ENCODE measurements at regions not wholly inside any gene's neighbourhood (a gene's known extent, or its start where the extent isn't known, plus 50 kb on each side); places are given as distances from the start of the nearest gene placed in this dataset.
A peak's percentile ranks its signal among the peaks of the same experiment; 100 is the strongest.

DNA sequence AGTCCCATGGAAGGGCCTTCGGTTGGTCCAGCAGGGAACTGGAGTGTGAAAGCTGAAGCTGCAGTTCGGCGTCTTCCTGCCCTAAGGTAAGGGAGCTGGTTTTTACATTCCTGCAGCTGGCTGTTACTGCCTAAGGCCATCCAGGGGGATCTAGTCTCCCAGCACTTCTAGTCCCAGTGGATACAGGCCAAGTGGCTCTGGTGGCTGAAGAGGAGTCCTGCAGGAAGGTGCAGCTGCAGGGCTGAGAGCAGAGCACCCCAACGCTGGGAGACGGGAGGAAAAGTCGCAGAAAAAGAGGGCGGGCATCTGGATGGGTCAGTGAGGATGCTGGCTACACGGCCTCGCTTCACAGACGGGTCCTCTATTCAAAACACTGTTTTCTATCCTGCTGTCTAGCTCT is 225.0 kb upstream of the HS6ST1 start:
- no peak for DNase-seq

GRCh38 chr2:128544321-128545037 is 225.8 kb upstream of the HS6ST1 start:
- no peak for DNase-seq

DNA sequence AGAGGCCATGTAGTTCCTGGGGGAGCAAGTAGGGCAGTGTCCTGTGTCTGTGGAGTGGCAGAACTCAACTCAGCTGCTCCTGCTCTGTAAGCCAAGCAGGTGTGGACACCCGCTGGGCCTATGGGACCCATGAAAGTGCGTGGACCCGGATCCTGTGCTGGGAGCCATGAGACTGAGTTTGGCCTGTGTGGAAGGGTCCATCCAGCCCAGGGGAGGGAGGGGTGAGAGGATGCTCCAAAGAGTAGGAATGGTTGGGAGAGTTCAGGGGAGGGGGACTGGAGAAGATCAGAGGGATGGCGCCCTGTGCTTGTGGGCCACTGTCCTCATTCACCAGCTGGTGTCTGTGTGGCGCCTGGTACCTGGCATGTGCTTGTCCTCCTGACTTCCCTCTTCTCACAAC is 226.4 kb upstream of the HS6ST1 start:
- no peak for DNase-seq

DNA sequence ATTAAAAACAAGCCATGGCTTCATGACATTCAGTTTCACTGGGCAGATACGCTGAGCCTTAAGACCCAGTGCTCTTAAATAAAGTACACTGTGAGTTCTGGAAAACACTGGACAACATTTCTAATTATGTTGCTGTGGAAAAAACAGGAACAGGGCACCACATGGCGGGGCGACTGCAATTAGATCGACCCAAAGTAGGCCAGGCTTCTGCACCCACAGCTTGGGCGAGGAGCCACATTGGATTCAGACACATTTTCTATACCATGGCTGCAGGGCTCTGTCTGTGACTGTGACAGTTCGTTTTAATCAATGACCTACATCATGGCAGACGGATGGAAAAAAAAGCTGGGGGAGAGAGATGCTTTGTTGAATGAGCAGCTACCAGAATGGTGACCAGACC is 227.2 kb upstream of the HS6ST1 start:
- no peak for DNase-seq

- DNase-seq = no peak
Measured at GRCh38 chr2:128547667-128548066, 229.0 kb upstream of the HS6ST1 start.

DNA sequence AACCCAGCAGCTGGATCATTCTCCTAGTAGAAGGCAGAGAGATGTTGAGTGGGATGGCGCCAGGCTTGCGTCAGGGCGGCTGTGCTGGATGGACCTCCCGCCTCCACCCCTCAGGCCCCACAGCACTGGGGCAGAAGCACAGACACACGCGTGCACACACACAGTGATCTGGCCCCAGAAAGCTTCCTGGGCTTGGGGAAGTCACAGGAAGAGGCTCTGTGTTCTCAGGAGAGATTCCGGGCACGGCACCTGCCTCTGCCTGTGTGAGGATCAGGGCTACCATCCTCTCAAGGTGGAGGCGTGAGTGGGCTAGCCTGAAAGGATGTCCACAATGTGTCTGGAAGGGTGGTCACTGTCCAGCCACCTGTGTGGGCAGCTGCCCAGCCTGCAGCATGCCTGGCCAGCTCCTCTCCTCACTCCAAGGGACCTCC is 229.8 kb upstream of the HS6ST1 start:
- DNase-seq = no peak

DNA sequence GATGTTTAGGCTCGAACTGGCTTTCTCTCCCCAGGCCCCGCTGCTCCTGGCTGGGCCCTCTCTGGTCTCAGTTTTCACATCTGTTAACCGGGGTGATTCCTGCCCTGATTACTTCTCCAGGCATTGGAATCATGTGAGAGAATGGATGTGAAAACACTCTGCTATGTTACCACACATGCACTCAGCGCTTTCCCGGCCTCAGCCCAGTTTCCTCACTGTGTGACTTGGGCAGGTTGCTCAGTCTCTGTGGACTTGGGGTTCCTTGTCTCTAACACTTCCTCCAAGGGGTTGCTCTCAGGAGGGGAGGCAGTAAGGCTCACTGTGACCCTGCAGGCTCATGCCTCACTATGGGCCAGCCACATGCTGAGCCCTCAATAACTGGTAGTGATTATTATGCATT is 230.4 kb upstream of the HS6ST1 start:
- no peak for DNase-seq

- DNase-seq = no peak
Measured at GRCh38 chr2:128549646-128550260, 231.1 kb upstream of the HS6ST1 start.

DNA sequence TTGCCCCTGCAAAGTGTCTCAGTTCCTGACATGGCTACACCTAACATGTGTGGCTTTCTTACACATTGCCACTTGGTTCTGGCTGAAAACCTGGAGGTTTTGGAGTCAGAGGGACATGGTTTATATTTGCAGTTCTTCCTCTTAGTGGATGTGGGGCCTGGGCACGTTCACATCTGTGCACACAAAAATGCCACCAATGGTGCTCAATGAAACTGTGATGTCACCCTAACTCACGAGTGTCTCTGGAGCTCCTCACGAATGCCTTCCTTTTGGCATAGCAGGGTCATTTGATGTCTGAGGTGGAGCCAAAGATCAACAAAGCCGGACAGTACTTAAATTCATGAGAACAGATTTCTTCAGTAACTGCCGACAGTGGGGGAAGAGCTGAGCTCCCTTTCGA is 231.7 kb upstream of the HS6ST1 start:
- no peak for DNase-seq

- no peak for DNase-seq
Measured at GRCh38 chr2:128550801-128551416, 232.2 kb upstream of the HS6ST1 start.

GRCh38 chr2:128551435-128551834 is 232.8 kb upstream of the HS6ST1 start:
- no peak for DNase-seq

DNA sequence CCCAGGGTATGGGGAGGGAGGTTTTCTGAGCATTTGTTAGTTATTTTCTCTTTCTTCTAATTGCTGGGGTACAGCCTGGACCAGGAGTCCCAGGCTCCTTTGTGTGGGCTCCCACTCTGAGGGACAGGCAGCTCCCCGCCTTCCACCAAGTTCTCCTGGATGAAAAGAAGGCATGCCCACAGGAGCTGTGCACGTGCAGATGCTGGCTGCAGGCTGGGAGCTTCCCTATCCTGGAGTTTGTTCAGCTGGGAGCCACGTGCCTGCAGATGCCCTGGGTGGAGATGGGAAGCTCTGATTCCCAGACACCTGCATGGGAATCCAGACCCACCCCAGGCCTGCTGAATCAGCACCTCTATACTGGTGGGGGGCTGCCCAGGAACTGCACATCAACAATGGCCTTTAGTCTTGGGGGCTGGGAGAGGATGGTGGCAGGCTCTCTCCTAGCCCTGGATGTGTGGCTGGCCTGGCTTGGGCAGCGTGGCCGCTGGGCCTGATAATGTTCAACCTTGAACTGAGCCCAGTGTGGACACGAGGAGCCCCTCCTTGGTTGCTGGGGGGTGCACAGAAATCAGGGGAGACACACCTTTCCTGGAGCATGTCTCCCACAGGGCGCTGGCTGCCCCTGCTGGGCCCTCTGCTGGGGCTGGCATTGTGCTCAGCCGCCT is 233.6 kb upstream of the HS6ST1 start:
- no peak for DNase-seq

DNA sequence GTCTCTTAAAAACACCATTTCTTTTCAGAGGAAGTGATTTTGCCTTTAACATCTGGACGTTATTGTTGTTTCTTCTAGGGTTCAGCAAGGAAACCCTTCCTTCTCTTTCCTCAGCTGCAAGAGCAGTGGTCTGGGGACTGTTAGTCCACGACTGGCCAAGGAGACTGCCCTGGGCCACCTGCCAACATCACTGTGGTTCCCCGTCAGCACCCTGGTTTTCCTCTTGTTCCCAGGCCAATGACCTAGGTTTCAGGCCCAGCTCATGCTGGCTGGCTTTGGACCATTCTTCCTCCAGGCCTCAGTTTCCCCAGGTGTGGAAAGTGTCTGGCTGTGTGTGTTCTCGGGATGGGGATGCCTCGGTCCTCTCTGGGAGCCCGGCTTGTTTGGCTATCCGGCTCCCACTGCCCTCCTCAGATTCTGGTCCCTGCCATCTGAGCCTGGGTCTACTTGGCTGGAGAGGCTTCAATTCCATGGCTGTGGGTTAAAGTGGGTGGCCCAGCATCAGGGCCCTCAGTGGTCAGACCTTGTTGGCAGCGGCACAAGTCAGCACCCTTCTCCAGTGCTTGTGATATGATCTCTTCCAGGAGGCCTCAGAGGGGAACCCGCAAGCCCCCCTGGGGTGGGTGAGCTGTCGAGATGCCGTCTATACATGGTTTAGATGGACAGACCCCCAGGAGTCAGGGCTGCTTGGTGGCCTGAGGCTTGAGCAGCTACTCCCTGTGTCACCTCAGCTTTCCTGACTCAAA is 234.3 kb upstream of the HS6ST1 start:
- no peak for DNase-seq

GRCh38 chr2:128554151-128554769 is 235.6 kb upstream of the HS6ST1 start:
- DNase-seq = no peak

- no peak for DNase-seq
Measured at GRCh38 chr2:128555433-128555832, 236.8 kb upstream of the HS6ST1 start.

- DNase-seq = no peak
Measured at GRCh38 chr2:128556089-128556488, 237.4 kb upstream of the HS6ST1 start.

GRCh38 chr2:128556633-128557032 is 238.0 kb upstream of the HS6ST1 start:
- no peak for DNase-seq

GRCh38 chr2:128557069-128557468 is 238.4 kb upstream of the HS6ST1 start:
- DNase-seq = no peak

GRCh38 chr2:128557831-128558241 is 239.2 kb upstream of the HS6ST1 start:
- peak; percentile 45 for DNase-seq

DNA sequence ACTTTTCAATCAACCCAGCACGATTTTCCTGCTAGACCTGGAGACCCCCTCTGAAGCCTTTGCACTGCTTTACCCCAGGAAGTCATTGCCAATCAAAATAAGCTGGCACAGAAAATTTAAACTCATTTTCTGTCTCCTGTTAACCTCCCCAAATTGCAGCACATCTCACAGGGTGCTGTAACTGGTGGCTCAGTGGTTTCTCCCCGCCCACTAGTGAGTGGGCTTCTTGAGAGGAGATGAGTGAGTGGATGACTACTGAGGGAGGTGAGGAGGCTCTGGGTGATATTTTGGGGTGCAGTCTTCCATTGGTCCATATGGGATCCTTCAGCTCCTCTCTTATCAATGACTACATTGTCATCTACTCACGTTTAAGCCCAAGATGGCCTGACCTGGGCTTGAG is 239.8 kb upstream of the HS6ST1 start:
- no peak for DNase-seq

DNA sequence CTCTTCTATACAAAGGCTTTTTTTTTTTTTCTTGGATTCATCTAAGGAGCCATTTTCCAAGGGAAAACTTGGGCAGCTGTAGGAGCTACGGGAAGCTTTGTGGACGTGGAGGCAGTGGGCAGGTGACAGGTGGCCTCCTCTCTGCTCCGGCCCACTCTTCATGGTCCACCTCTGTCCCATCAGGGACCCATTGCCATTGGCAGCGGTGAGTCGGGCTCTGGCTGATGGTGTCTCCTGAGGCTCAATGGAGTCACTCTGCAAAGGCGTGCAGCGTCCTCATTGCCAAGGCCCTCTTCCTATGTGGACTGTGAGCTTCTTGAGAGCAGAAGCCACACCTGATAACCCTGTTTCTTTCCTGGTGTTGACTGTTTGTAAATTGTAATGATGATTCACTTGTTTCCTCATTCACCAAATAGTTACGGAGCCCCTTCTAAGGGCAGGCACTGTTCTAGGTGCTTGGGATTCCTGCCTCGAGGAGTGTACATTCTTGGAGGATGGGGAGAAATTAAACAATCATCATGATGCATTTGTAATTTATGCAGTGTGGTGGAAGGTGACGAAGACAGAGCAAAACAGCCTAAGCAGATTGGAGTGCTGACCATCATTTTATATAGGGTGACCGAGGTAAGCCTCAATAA is 240.3 kb upstream of the HS6ST1 start:
- DNase-seq = no peak

Data from EL (cell line).